ENCODE measurements at regions not wholly inside any gene's neighbourhood (a gene's known extent, or its start where the extent isn't known, plus 50 kb on each side); places are given as distances from the start of the nearest gene placed in this dataset.

DNA sequence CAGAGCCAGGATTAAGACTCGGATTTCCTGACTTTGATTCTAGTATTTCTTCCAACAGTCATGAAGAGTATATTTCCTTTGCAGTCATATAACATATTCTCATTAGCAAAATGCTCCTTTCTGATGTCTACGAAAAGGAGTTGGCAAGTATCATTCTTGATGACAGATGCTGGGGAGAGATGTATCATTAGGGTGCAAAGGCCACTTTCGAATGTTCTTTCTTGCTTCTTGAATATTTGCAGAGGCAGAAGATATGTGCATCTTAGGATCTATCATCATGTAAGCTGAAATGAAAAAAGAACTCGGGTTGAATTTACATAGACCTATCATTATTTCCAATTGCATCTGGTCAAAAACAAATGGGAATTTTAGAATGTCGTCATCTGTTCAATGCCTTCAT lies 294.4 kb downstream of the BAMBI start:
- TF ChIP-seq, protein P1, sequence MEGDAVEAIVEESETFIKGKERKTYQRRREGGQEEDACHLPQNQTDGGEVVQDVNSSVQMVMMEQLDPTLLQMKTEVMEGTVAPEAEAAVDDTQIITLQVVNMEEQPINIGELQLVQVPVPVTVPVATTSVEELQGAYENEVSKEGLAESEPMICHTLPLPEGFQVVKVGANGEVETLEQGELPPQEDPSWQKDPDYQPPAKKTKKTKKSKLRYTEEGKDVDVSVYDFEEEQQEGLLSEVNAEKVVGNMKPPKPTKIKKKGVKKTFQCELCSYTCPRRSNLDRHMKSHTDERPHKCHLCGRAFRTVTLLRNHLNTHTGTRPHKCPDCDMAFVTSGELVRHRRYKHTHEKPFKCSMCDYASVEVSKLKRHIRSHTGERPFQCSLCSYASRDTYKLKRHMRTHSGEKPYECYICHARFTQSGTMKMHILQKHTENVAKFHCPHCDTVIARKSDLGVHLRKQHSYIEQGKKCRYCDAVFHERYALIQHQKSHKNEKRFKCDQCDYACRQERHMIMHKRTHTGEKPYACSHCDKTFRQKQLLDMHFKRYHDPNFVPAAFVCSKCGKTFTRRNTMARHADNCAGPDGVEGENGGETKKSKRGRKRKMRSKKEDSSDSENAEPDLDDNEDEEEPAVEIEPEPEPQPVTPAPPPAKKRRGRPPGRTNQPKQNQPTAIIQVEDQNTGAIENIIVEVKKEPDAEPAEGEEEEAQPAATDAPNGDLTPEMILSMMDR (conservative IDR thresholded peaks at IDR 0.05; ENCODE audit: low read depth in 2 of 2): no peak
- TF ChIP-seq POLR2AphosphoS5 (IDR thresholded peaks at IDR 0.05; ENCODE audit: low read depth) (no peak), EZH2 (IDR thresholded peaks at IDR 0.05; ENCODE audit: low read depth, unreplicated experiment) (no peak), STAT1 (IDR thresholded peaks at IDR 0.05; ENCODE audit: unreplicated experiment) (no peak), ZNF331 (CRISPR knock-in tag; IDR thresholded peaks at IDR 0.05; ENCODE audit: low read depth) (no peak), EZH2phosphoT487 (IDR thresholded peaks at IDR 0.05; ENCODE audit: unreplicated experiment) (no peak)
- TF ChIP-seq, protein P2, sequence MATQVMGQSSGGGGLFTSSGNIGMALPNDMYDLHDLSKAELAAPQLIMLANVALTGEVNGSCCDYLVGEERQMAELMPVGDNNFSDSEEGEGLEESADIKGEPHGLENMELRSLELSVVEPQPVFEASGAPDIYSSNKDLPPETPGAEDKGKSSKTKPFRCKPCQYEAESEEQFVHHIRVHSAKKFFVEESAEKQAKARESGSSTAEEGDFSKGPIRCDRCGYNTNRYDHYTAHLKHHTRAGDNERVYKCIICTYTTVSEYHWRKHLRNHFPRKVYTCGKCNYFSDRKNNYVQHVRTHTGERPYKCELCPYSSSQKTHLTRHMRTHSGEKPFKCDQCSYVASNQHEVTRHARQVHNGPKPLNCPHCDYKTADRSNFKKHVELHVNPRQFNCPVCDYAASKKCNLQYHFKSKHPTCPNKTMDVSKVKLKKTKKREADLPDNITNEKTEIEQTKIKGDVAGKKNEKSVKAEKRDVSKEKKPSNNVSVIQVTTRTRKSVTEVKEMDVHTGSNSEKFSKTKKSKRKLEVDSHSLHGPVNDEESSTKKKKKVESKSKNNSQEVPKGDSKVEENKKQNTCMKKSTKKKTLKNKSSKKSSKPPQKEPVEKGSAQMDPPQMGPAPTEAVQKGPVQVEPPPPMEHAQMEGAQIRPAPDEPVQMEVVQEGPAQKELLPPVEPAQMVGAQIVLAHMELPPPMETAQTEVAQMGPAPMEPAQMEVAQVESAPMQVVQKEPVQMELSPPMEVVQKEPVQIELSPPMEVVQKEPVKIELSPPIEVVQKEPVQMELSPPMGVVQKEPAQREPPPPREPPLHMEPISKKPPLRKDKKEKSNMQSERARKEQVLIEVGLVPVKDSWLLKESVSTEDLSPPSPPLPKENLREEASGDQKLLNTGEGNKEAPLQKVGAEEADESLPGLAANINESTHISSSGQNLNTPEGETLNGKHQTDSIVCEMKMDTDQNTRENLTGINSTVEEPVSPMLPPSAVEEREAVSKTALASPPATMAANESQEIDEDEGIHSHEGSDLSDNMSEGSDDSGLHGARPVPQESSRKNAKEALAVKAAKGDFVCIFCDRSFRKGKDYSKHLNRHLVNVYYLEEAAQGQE (IDR thresholded peaks at IDR 0.05; ENCODE audit: unreplicated experiment): no peak

Data from GM23338 (cell line).